HG02759 (cell line): ENCODE measurements at regions not wholly inside any gene's neighbourhood (a gene's known extent, or its start where the extent isn't known, plus 50 kb on each side); places are given as distances from the start of the nearest gene placed in this dataset.

Experiments
- ATAC-seq: cut with Tn5 transposase; IDR thresholded peaks from one replicate; pipeline ENCODE4 v1.9.1; 2021; ENCODE audit warnings: mild to moderate bottlenecking, moderate library complexity; ENCODE audit not compliant: unreplicated experiment

DNA sequence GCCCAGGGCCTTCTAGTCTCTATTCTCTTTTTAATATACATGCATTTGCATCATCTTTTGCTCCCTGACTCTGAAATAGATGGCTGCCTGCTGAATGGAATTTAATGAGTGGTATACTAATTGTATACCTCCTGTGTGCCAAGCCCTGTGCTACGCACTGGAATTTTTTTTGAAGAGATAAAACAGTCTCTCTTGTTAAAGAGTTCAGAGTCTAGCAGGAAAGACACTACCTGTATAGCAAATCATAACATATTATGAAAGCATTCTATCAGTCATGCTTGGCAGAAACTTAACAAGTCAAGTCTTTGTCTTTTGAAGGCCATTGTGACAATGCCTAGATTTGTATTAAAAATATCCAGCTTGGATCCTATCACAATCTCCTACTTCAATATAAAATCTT lies 63.7 kb upstream of the SESN3 start:
- ATAC-seq = no peak

DNA sequence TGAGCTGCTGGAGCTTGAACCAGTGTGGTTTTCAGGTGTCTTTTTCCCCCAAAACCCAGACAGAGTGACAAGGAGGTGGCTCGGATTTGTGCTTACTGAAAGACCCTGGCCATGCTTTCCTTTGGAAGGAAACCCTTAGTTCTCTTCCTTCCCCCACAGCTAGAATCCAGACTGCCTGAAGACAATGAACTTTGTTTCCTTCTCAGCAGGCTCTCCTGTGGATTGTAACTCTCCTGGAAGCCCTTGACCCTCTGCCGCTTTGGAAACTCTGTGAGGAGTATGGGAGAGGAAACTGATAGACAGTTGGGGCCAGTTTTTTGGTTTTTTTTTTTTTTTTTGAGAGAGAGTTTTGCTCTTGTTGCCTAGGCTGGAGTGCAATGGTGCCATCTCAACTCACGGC lies 62.1 kb upstream of the SESN3 start:
- no peak for ATAC-seq

DNA sequence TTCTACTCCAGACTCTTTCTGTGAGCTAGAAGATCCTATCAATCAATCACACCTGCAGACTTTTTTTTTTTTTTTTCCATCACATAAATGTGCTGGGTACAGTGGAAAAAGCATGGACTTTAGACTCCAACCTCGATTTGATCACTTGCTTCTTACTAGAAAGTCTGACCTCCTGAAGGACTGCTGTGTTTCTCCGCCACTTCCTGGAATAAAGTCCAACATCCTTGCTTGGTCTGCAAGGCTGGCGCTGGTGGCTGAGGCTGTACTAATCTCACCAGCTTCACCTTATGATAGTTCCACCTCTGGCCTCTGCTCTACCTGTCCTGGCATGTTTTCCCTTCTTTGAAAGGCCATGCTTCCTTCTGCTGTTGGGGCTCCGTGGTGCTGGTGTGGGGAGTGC lies 60.9 kb upstream of the SESN3 start:
- no peak for ATAC-seq

DNA sequence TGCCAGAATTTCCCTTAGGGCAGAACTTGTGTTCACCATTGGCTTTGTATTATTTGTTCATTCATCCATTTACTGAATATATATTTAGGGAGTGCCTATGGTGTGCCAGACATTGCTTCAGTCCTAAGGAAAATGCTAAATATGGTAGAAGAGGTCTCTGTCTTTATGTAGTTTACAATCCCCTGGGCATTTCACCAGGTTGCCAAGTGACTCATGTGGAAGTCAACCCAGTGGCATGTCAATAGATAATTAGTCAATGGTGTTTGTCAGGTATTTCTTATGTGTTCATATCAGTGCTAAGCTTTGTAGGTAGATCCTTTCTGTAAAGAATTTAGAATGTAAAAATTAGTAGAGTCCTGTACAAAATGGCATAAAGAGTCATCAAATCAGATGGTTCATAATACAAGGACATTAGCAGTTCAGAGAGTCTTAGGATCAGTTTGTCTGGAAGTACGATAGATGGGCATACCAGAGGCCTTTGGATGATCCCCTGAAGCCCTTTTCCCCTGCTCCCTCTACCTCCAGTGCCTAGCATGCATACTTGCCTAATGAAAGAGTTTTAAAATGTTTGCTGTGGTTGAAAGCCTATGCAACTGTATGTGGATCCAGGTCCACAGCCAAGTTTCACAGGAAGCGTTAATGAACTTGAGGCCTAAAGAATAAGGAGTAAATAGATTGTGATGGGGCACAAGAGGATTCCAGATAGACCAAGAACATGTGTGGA lies 58.5 kb upstream of the SESN3 start:
- ATAC-seq = no peak

DNA sequence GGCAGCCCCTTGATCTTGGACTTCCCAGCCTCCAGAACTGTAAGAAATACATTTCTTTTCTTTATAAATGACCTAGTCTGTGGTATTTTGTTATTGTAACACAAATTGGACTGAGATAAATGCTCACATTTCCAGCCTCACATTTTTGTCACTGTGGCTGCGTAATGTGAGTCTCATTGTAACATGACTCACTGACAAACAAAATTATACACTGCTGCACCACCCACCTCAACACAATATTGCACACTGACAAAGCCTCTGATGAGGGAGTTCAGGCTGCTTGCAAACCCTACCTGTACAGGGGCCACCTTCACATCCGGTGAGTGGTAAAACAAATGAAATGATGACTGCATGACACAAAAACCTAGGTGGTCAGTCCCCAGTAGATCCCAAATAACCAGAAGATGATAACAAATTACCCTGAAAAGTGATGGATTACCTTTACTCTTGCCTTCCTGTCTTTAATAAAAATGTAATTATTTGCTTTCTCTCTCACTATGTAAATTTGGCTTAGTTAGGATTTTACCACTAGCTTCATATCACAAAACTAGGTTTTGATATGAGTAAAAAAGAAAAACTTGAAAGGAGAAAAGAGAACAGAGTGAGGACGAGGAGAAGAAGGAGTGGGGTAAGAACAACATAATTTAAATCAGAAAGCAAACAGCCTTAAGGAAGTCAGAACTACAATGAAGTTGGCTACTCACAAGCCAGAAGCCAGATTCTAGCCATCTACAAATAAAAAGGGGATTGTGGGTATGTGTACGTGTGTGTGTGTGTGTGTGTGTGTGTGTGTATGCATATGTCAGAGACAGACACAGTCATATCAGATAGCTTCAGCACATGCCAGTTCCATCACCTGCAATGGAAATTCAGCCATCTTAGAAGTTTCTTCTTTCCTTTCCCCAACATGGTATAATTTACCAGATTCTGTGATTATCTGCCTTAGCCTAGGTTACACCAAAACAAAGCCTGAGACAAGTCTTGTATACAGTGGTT lies 53.4 kb upstream of the SESN3 start:
- ATAC-seq = no peak

DNA sequence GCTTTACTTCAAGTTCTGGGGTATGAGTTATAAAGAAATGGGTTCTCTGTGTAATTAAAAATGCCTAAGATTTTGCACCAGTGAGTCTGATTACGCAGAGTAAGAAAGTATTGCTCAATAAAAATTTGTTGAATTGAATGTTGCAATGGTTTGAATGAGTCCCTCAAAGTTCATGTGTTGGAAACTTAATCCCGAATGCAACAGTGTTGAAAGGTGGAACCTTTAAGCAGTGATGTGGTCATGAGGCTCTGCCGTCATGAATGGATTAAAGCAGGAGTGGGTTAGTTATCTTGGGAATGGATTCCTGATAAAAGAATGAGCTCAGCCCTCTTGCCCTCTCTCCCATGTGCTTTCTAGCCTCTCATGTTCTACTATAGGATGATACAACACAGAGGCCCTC lies 52.6 kb upstream of the SESN3 start:
- no peak for ATAC-seq

DNA sequence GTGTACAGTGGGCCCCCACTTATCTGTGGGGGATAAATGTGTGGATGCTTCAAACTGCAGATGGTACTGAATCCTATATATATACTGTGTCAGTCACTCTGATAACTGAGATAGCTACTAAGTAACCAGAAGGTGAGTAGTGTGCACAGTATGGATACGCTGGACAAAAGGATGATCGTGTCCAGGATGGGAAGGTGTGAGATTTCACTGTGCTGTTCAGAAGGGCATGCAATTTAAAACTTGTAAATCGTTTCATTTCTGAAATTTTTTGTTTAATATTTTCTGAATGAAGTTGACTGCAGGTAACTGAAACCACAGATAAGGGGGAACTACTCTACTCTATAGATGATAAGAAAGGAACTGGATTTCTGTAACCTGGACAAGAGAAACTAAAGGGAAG lies 52.1 kb upstream of the SESN3 start:
- no peak for ATAC-seq

DNA sequence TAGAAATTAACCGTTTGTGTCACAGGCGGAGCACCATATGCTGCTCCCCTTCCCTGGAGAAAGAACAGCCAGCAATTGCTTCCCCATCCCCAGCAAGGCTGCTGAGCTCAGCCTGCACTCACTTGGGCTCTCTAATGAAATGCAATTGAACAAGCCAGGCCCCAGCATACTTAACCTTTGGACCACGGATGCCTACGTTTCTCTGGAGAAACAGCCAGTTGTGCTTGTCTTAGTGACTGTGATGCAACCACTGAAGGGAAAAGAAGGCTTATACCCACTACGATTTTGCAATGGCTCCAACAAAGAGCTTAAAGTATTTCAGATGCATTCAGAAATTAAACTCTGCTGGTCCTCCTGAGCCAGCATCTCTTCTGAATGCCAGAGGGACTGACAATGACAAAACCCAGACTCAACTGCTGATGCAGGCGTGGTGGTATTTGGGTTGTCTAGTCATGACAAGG lies 51.3 kb upstream of the SESN3 start:
- no peak for ATAC-seq
